CD4-positive, alpha-beta T cell treated with Interferon alpha-2 for 1 hour (primary cell): ENCODE measurements at regions not wholly inside any gene's neighbourhood (a gene's known extent, or its start where the extent isn't known, plus 50 kb on each side); places are given as distances from the start of the nearest gene placed in this dataset.

ENCODE experiments used
- DNase-seq, 2 donors: peaks; one replicate each; pipeline ENCODE4 v3.0.0-alpha.2; 2020 to 2022

DNA sequence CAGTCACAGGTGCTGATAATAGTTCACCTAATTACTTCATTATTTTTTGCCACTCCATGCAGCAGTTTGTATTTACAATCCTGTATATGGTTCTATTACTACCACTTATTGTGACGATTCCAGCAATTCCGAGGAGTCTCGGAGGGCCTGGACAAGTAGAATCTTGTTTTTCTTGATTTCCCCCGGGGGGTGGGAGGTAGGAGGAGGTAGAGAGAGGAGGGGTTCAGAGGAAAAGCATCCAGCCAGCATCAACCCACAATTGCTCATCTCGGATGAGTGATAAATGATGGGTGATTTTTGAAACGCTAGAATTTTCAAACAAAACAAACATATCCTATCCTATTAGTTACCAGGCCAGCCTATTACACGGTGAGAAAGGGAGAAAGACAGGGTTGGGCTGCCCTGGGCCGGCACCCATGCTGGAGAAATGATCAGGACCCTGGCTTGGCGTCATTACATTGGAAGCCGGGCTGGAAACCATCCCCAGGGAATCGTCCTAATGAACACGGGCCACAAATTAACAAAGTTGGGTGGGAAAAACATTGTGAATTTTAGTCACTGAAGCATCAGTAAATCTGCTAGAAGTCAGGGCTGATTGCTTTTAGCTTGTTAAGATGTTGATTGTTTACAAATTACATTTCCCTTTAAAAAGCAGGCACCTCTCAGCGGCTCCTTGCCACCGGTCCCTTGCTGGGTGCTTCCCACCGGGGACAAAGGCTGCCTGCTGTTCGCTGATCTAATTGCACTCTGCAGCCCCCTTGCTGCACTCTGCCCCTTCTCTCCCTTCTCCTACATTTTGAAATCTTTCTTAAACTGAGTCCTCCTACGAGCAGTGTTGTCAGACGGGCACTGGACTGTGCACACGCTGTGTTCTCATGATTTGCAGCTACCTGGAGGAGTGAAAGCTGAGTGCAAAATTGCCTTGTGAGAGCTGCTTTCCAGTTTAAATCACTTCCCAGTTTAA, 95.5 kb downstream of the FAM204A start:
- DNase-seq = no peak

DNA sequence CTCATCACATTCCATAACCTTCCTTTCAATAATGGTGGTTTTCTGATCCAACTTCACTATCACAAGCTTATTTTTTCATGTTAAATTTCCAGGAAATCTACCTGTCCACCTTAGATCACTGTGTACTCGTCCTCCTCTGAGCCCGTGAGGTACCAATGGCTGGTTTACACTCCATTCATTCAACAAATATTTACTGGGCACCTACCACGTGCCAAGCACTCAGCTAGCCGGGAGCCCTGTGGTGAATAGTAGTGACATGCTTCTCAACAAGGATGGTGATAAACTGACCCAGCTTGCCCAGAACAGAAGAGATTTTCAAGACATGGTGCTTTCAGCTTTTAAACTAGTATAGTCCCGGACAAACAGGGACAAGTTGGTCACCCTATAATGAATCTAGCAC, 98.2 kb downstream of the FAM204A start:
- no peak for DNase-seq

DNA sequence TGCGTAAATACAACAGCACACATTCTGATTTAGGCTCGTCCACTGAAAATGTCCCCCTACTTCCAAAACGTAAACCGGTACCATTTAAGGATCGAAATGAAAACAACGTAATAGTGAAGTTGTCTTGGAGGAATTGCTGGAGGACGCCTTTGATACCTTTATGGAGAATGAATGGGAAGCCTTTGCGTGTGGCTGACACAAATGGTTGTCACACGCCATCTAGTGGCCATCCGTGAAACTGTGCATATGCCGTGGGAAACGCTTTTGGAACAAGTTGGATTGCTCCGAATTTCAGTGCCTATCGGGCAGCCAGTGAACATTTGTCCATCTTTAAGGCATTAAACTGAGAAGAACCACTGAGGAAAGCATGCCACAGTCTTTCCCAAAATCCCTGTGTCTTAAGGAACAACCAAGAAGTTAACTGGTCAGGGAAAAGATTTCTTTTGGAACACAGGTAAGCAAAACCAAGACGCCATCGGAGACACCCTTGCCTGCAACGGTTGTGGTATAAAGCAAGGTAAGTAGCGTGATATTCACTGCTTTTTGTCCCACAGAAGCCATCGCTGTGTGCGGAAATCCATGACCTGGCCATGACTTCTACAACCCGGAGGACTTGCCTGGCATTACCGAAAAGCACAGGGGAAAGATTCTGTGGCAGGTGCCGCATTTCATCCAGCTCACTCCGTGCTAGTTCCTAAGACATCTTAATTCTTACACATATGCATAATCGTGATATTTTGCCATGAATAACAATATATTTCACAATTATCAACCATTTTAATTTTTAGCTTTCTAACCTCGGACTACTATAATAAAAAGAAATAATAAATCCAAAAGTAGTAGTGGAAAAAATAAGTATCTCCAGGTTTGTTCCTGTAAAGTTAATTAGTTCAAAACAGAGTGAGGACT, 100.6 kb downstream of the FAM204A start:
- DNase-seq = peak; percentile 38 to 62

DNA sequence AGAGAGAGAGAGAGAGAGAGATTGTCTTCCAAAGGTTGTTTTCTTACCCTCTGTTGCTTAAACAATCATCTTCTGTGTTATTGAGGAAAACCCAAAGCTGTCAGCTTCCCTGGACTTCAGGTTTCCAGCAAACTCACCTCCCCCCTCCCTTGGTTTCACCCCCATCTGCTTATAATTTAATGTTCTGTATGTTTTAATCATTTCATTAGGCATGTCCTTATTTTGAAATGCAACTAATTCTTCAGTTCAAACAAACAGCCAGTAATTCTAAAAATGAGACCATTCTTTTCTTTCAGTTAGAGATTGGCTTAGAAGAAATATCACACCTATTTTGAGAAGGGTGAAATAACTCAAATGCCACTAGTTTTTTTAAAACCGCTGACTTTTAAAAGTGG, 102.9 kb downstream of the FAM204A start:
- no peak for DNase-seq

DNA sequence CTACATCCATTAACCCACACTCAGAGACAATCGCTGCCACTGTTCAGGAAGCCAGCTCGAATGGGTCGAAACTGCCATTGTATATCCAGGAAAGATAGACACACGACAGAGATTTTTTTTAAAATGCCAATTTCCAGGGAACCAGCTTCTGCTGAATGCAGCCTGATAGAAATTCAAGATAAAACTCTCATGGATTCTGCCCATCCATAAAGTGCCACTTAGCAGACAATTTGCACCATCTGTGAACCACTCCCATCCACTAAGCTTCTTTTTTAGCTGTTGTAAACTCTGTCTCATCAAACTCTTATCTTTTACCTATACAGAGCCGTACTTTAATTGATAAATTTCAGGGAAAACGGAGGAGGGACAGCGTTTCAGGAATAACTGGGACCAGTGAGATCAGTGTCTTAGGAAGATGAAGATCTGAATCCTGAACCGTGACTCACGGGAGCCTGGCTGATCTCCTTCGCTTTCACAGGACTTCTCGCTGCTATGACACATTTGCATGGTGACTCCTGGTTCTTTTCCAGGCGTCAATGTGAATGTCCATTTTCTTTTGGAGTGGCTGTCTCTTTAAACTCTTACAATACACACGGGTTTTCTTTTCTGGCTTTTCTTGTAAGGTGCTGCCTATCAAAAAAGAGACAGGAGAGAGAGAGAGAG, 103.4 kb downstream of the FAM204A start:
- no peak for DNase-seq

DNA sequence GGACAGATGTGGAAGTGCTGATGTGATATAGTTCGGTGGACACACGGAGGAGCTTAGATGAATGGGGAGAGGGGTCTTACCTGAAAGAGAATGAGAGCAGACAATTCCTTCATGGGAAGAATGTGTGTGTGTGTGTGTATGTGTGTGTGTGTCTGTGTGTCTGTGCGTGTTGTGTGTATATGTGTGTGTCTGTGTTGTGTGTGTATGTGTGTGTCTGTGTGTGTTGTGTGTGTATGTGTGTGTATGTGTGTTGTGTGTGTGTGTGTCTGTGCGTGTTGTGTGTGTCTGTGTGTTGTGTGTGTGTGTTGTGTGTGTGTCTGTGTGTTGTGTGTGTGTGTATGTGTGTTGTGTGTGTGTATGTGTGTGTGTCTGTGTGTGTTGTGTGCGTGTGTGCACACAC, 104.2 kb downstream of the FAM204A start:
- DNase-seq = no peak

DNA sequence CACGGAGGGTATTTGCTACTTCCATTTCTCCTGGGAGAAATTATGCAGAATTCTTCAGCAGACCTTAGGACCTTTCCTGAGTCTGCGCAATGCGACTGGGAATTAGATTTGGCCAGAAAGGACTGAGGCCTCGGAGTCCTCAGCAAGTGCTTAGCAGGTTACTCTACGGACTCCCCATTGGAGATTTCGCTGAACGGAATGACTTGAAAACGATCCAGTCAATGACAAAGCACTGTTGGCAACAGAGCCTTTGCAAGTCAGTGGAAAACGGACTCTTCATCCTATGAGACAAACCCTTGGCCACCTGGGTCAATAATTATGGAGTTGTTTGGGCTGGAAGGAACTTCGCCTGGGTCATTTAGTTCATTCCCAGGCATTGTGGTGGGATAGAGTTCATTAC, 107.4 kb downstream of the FAM204A start:
- DNase-seq = no peak

DNA sequence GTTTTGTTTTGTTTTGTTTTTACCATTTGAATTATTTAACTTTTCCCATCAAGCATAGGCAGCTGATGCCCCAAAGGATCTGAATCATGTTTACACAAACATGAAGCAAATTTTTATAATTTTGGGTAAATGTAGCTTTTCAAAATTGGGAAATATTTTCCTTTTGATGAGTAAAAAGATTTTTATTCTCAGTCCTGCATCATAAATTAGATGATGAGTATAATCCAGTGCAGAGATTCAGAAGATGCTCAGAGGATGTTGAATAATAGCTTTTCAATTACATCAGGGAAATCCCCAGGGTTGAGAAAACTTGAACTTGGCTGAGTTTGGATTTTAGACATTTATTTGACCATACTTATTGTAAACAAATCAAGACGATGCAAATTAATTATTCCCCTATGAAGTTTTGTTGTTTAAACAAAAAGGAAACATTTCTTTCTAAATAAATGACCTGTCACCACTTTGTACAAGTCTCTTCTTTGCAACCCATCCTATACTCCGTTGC, 121.7 kb downstream of the FAM204A start:
- no peak for DNase-seq

DNA sequence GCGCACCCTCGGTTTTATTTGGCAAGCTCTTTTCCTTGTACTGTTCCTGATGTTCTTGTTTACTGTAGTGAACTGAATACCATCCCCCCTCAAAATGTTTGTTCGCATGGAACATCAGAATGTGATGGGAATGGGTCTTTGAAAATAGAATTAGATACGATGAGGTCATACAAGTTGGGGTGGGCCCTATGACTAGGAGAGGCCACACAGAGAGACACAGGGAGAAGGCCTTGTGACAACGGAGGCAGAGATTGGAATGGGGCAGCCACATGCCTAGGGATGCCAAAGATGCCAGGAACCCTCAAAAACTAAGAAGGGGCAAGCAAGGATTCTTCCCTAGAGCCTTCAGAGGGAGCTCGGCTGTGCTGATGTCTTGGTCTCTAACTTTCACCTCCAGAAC, 123.6 kb downstream of the FAM204A start:
- no peak for DNase-seq

DNA sequence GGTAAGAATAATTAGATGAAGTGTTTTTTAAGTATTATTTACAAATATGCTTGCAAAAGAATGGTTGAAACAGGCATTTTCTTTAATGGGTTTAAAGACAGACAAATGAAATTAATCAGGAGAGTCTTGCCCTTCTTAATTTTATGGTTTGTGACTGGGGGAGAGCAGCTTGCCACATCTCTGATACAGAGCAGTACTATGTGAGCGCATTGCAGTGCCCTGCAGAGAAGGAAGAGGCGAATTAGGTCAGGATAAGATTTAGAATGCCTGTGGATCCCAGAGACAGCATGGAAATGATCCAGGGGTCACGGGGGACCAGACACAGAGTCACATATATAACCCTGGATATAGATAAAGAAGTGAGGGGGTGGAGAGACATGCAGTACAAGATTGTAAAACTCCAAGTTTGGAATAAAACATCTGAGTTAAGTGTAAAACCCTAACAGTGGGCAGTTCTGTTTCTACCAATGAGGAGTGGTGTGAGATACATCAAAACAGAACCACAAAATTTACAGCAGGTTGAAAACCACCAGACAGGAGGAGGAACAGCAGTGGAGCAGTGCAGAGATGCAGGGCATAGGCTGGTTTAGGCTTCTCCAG, 125.5 kb downstream of the FAM204A start:
- DNase-seq = no peak

DNA sequence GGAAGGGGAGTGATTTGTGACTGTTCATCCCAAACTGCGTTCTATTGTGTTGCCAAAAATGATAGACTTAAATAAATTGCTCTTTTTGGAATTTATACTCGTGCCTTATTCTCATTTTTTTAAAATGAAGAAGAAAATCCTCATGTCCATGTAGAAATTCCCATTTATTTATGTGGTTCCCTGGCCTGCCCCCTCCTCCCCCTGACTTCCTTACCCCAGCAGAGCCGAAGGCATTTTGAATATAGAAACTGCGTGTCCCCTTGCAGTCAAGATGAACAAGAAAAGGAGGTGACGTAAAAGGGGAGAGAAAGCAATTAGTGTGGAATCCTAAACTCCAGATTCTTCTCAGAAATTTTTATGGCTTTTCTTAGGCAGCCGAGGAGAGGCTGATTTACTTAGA, 126.1 kb downstream of the FAM204A start:
- DNase-seq = no peak

DNA sequence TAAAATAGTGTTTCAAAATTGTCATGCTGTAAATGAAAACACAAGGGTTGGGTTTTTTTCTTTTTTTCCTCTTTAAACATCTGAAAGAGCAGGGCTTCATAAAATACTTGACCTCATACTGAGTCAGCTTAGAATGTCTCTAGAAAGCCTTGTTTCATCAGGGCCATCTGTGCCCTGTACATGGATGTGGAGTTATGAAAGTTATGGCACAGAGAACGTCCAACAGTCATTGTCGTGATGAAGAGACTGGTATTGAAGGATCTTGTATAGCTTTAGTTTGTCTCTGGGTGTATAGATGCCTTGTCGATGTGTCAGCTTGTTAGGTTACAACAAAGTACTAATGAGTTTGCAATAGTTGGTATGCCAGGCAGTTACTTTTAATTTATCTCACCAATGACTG, 127.3 kb downstream of the FAM204A start:
- DNase-seq = no peak

DNA sequence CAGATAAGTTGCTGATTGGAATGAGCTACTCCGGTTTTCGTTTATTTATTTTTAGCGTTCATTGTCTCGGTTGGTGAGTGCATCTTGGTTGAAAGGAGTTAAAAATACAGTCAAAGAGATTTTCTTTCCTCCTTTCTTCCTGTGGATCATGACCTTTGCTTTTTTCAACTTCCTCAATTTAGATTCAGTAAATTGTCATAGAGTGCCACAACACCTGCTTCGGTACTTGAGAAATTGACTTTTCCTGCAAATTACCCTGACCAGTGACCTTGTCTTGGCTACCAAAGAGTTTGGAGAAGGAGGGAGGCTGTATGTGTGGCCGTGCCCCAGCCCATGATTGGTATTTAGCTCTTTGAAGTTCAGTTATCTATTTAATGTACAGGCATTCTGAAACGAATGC, 128.7 kb downstream of the FAM204A start:
- DNase-seq = no peak

DNA sequence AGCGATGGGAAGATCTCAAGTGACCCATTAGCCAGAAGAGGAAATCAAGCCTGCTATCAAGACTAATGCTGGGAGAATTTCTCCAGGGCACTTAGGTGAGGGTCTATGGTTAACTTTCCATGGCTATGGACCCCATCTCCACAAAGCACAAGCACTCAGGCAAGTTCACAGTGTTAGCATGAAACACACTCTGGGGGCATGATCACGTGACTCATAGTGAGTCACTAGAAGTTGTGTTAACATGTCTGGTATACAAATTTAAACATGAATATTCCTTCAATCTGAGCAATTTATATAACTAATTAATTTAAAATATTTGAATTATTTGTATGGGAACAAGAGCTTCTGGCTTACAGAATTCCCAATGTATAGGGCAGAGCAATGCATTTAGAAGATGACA, 131.8 kb downstream of the FAM204A start:
- DNase-seq = no peak

DNA sequence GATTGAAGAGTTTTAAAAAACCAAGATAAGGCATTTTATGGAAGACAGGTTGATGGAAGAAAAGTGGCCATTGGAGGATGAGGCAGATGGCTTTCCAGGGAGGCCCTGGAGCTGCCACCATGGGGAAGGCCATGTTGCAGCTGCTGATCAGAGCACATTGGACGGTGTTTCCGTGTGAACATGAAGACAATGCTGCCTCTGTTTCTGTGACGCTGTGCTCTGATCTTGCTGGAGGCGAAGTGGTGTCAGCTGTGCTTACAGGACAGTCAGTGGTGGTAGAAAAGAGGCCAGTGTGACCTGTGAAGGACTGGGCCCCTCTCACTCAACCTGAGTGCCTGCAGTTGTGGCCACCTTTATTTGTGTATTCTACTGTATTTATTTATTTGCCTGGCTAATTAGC, 132.9 kb downstream of the FAM204A start:
- DNase-seq = no peak

DNA sequence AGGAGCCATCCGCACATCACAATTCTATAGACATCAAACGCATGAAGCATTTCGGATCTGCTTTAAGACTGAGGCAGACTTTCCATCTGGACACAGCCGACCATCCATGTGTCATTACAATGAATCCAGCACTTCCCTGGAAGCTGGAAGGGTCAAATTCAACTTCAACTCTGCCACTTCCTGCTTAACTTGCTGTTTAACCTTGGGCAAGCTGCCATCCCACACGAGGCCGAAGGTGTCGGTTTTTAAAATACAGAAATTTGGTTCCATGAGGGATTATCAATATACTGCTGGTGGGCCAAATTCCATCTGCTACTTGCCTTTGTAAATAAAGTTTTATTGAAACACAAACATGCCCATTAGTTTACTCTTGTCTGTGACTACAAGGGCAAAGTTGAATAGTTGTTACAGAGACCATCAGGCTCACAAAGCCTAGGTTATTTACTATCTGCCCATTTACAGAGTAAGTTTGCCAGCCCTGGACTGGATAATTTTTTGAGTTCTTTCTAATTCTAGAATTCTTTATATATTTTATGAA, 134.6 kb downstream of the FAM204A start:
- no peak for DNase-seq

DNA sequence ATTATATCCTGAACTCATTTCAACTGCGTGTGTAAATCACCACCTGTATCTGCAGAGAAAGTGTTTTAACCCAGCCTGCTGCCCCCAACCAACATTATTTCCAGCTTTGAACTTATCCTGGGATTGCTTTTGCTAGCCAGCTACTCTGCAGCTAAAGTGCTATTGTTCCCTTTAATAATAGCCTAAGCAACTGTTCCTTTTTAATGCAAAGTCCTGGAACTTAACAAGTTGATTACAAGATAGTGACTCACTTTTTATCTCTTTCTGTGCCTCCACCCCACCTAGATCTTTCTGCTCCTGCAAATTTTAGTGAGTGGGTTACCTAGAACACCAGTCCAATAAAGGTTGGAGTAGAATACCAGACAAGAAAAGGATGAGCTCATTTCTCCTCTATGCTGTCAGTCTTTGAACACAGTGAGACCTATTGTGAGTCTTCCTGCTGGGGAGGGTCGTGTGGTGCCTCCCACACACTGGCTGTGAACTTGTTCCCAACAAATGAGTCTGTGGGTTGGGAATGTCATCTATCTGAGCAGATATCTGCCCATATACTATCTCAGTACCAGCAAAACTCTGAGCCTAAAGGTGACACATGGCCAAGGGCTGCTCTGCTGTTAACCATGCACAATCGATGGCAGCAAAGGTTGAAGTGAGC, 137.7 kb downstream of the FAM204A start:
- DNase-seq = no peak

DNA sequence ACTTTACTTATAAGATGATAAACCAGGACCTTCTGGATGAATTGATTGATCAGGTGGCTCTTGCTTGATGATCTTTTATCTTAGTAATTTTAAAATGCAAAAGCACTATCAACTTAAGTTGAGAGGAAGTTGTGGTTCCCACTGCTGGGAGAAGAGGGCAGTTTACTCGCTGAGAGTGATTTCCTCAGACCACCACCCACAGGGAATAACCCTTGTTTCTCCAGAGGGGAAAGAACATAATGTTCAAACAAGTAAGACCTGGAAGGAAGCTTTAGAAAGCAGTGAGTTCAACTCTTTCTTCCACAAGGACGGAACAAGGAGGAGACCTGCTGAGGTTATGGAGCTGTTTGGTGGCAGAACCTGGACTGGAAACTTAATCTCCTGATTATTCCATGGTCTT, 138.7 kb downstream of the FAM204A start:
- no peak for DNase-seq

DNA sequence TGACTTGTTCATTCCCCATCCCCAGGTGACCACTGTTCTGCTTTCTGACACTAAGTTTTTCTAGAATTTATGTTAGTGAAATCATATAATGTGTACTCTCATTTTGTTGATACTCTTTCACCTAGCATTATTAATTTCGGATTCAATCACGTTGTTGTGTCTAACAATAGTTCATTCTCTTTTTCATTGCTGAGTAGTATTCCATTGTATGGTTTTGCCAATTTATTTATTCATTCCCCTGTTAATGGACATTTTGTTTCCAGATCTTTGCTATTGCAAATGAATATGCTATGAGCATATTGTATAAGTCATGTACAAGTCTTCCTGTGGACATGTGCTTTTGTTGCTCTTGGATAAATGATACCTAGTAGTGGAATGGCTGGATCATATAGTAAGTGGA, 146.4 kb downstream of the FAM204A start:
- no peak for DNase-seq

DNA sequence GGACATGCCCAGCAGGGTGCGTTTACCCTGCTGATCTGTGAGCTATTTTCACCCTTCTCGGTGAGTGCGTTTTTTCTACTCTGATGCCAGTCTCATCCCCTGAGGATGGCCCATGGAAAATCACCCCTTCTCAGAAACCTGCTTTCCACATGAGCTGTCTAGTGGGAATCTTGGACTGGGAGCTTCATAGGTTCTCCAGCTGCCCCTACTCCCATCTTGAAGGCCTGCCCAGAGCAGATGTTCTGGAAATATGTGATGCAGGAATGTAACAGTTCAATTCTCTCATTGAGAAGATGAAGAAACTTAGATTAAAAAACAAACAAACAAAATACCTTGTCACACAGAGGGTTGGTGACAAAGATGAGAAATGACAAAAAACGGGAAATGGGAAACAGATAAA, 146.9 kb upstream of the RAB11FIP2 start:
- DNase-seq = no peak

DNA sequence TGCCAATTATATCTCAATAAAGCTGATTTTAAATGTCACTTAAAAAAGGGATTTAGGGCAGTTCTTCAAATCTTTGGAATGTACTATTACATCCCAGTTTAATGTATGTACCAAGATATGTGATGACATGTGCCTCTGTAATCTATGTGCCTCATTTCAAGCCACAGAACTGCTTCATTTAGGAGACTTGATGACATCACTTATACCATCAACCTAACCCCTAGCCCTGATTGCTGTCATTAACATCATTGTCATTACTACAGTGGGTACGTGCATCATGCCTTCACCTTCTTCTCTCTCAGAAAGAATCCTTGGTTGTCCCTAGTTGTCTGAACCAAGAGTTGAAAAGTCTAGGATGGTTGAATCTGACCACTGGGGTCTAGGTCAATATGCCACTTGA, 134.3 kb upstream of the RAB11FIP2 start:
- no peak for DNase-seq

DNA sequence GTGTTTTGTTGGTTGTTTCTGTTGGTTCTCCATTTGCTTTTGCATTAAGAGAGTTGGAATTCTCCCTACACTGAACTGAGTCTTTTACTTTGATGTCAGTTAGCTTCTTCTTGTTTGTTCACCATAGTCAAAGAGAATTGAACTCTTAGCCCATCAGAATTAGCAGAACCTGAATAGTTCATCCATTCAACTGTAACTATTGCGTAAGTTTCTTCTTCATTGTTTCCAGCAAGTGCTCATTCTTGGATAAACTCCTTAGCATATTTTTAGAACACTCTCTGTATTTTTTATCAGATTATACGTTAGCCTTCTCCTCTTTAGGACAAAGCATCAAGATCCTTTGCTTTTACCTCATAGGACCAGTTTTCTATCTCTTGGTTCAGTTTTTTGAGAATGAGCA, 128.4 kb upstream of the RAB11FIP2 start:
- no peak for DNase-seq
